GM12878 (cell line): ENCODE measurements at regions not wholly inside any gene's neighbourhood (a gene's known extent, or its start where the extent isn't known, plus 50 kb on each side); places are given as distances from the start of the nearest gene placed in this dataset.

Source experiments
- ATAC-seq: fragments of 200-7000 bp; cut with Tn5 transposase; 3 replicates; pipeline ENCODE4 v1.9.1; 2020; ENCODE audit warnings: mild to moderate bottlenecking, moderate library complexity
- BruUV-seq: library from RNA; stranded (reverse); fragments of 400-500 nt; replicated peaks from 2 replicates; lab custom pipeline; 2021; lab: Mats Ljungman, UMichigan
- CTCF ChIA-PET: fragments of 300-600 bp; sonication (Branson Sonifier 250); formaldehyde crosslinking; extraction: SDS; loops from one replicate; lab custom pipeline; 2021; ENCODE audit warnings: inconsistent platforms; lab: Yijun Ruan, JAX
- POLR2A ChIA-PET: fragments of 350-600 bp; formaldehyde crosslinking; extraction: SDS; loops from one replicate; lab custom pipeline; 2021; ENCODE audit warnings: inconsistent platforms; lab: Charles Lee
- RAD21 ChIA-PET: fragments of 300-600 bp; sonication (Branson Sonifier 250); formaldehyde crosslinking; loops from one replicate; lab custom pipeline; 2023; ENCODE audit warnings: antibody characterized with exemption; ENCODE audit not compliant: unreplicated experiment; lab: Charles Lee
- SMC1A ChIA-PET: fragments of 300-600 bp; sonication (Branson Sonifier 250); formaldehyde crosslinking; loops from one replicate; lab custom pipeline; 2023; ENCODE audit not compliant: unreplicated experiment, uncharacterized antibody; lab: Charles Lee
- DNase-seq: peaks from one replicate; pipeline ENCODE4 v3.0.0-alpha.2; 2011; ENCODE audit warnings: low read depth, low spot score
- FAIRE-seq: peaks from 3 replicates; lab custom pipeline; 2011; peaks lifted over from hg19 to GRCh38; lab: Jason Lieb, UNC
- H2AFZ ChIP-seq: 2 replicates; pipeline ENCODE4 v1.6.0; 2011; ENCODE audit warnings: low read depth, low read length, control low read depth; ENCODE audit not compliant: control insufficient read depth
- H3K27ac ChIP-seq: 2 replicates; pipeline ENCODE4 v1.5.1; 2011; ENCODE audit warnings: control low read depth; ENCODE audit not compliant: control insufficient read depth, insufficient read depth
- H3K27me3 ChIP-seq, 2 experiments: replicated peaks in 1 of 2; 2 replicates each; pipeline versions ENCODE4 v1.6.0 to v1.6.1; 2011; ENCODE audit warnings: low read length in 1 of 2; ENCODE audit not compliant: control insufficient read depth in 2 of 2, insufficient read depth in 2 of 2
- H3K36me3 ChIP-seq, 2 experiments: 2 replicates each; pipeline ENCODE4 v1.5.1; 2011; ENCODE audit warnings: low read length in 1 of 2; ENCODE audit not compliant: control insufficient read depth in 2 of 2, insufficient read depth in 2 of 2
- H3K4me1 ChIP-seq: 2 replicates; pipeline ENCODE4 v1.6.1; 2011; ENCODE audit warnings: mild to moderate bottlenecking, low read length, moderate library complexity, mixed read lengths; ENCODE audit not compliant: control insufficient read depth, insufficient read depth
- H3K4me2 ChIP-seq: 2 replicates; pipeline ENCODE4 v1.6.0; 2011; ENCODE audit warnings: control low read depth; ENCODE audit not compliant: control insufficient read depth, insufficient read depth
- H3K4me3 ChIP-seq: fragments of 200-600 bp; sonication (generic); 2 replicates; pipeline ENCODE4 v1.5.1; 2016
- H3K79me2 ChIP-seq: 2 replicates; pipeline ENCODE4 v1.6.0; 2011; ENCODE audit warnings: low read length; ENCODE audit not compliant: control insufficient read depth, insufficient read depth
- H3K9ac ChIP-seq: 2 replicates; pipeline ENCODE4 v1.8.0; 2011; ENCODE audit warnings: low read length, control low read depth, mixed read lengths; ENCODE audit not compliant: control insufficient read depth, insufficient read depth
- H3K9me3 ChIP-seq: replicated peaks from 3 replicates; pipeline ENCODE4 v1.5.1; 2011; ENCODE audit warnings: mild to moderate bottlenecking, low read length; ENCODE audit not compliant: control insufficient read depth, insufficient read depth
- H4K20me1 ChIP-seq: 2 replicates; pipeline ENCODE4 v1.6.0; 2011; ENCODE audit not compliant: control insufficient read depth, insufficient read depth
- CEBPB ChIP-seq, 2 experiments: fragments of 150-350 bp in 1 of 2; IDR thresholded peaks; 2 replicates each; pipeline ENCODE4 v1.6.1; 2012 to 2014; ENCODE audit warnings: low read depth in 2 of 2, low read length in 2 of 2, borderline replicate concordance in 1 of 2, inconsistent platforms in 1 of 2
- CHD1 ChIP-seq: IDR thresholded peaks from 2 replicates; pipeline ENCODE4 v1.6.1; 2012; ENCODE audit warnings: low read depth, low read length, improper control_type of control experiment
- CHD2 ChIP-seq: IDR thresholded peaks from 2 replicates; pipeline ENCODE4 v1.6.1; 2011; ENCODE audit warnings: low read depth, low read length, improper control_type of control experiment, borderline replicate concordance
- HCFC1 ChIP-seq: fragments of 150-350 bp; IDR thresholded peaks from 2 replicates; pipeline ENCODE4 v1.6.1; 2014; ENCODE audit warnings: low read length
- LARP7 ChIP-seq: fragments of 450-650 bp; IDR thresholded peaks from 2 replicates; pipeline ENCODE4 v1.6.1; 2017; ENCODE audit warnings: mild to moderate bottlenecking
- NBN ChIP-seq: fragments of 450-650 bp; IDR thresholded peaks from 2 replicates; pipeline ENCODE4 v1.6.1; 2016
- NFYB ChIP-seq: IDR thresholded peaks from 2 replicates; pipeline ENCODE4 v1.6.1; 2011; ENCODE audit warnings: low read depth, mild to moderate bottlenecking, low read length, improper control_type of control experiment, moderate library complexity; ENCODE audit not compliant: insufficient read depth
- SUZ12 ChIP-seq: fragments of 200-600 bp; sonication (generic); IDR thresholded peaks from one replicate; pipeline ENCODE4 v1.6.1; 2018; ENCODE audit warnings: antibody characterized with exemption, mild to moderate bottlenecking; ENCODE audit not compliant: unreplicated experiment
- TCF3 ChIP-seq: IDR thresholded peaks from 2 replicates; pipeline ENCODE4 v1.6.1; 2012; ENCODE audit warnings: low read depth, mild to moderate bottlenecking, low read length, borderline replicate concordance; ENCODE audit not compliant: insufficient read depth
- USF2 ChIP-seq: IDR thresholded peaks from 2 replicates; pipeline ENCODE4 v1.6.1; 2011; ENCODE audit warnings: low read depth, low read length, improper control_type of control experiment, borderline replicate concordance
- ZNF217 ChIP-seq: fragments of 450-650 bp; IDR thresholded peaks from 2 replicates; pipeline ENCODE4 v1.6.1; 2017; ENCODE audit warnings: antibody characterized with exemption, mild to moderate bottlenecking
- ZNF687 ChIP-seq: fragments of 450-650 bp; IDR thresholded peaks from 2 replicates; pipeline ENCODE4 v1.6.1; 2017; ENCODE audit warnings: mild to moderate bottlenecking, moderate library complexity
- WGBS: methylation state at CpG from one replicate; pipeline ENCODE4 v1.1.6; 2016; ENCODE audit warnings: low lambda C conversion rate; ENCODE audit not compliant: insufficient replicate concordance, insufficient coverage; ENCODE audit errors: missing lambda C conversion rate; 5-methylcytosine and 5-hydroxymethylcytosine counted together
- in situ Hi-C: fragments of 300-500 bp; cut with MboI; formaldehyde crosslinking; loops from 9 replicates; pipeline ENCODE4 v1.14.3; 2018; ENCODE audit warnings: mixed read lengths
- intact Hi-C: fragments of 100-400 bp; cut with micrococcal nuclease; formaldehyde crosslinking; loops from one replicate; pipeline ENCODE4 v1.14.2; 2022; ENCODE audit not compliant: unreplicated experiment
- TF ChIP-seq, protein P1 (sequence below): IDR thresholded peaks from 2 replicates; pipeline ENCODE4 v1.6.1; 2011; ENCODE audit warnings: borderline replicate concordance, low read depth, mild to moderate bottlenecking, moderate library complexity, low read length; ENCODE audit not compliant: insufficient read depth, poor library complexity, severe bottlenecking
- TF ChIP-seq, protein P2 (sequence below): fragments of 150-350 bp; IDR thresholded peaks from 2 replicates; pipeline ENCODE4 v1.6.1; 2016; ENCODE audit warnings: low read depth, low read length

DNA sequence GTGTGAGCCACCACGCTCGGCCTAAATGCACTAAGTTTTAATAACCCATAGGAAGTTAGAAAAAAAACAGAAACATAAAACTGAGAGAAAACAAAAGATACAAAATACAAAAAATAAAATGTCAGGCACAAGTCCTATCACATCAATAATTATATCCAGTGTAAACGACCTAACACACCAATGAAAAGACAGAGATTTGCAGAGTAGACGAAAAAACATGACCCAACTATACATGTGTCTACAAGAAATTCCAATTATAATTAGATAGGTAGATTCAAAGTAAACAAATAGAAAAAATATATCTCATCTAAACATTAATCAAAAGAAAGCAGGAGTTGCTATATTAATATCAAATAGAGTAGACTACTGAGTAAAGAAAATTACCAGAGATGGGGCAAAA is 69.4 kb upstream of the NUDT4 start (continued):
- TF ChIP-seq, protein P1, sequence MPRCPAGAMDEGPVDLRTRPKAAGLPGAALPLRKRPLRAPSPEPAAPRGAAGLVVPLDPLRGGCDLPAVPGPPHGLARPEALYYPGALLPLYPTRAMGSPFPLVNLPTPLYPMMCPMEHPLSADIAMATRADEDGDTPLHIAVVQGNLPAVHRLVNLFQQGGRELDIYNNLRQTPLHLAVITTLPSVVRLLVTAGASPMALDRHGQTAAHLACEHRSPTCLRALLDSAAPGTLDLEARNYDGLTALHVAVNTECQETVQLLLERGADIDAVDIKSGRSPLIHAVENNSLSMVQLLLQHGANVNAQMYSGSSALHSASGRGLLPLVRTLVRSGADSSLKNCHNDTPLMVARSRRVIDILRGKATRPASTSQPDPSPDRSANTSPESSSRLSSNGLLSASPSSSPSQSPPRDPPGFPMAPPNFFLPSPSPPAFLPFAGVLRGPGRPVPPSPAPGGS: no peak
- TF ChIP-seq ZNF217 (no peak), USF2 (no peak), LARP7 (no peak)

GRCh38 chr12:93311827-93312226 is 65.9 kb upstream of the NUDT4 start:
- Histone ChIP-seq H3K9me3 (no peaks in the 10 kb centered on the region), H2AFZ (no peak overlapping the region), H3K27me3 (no peaks in the 10 kb centered on the region), H3K9ac (no peak overlapping the region), H4K20me1 (no peaks in the 10 kb centered on the region), H3K4me1 (no peaks in the 10 kb centered on the region), H3K4me3 (no peak overlapping the region), H3K79me2 (no peaks in the 10 kb centered on the region), H3K4me2 (no peak overlapping the region), H3K27ac (no peak overlapping the region), H3K36me3 (no peaks in the 10 kb centered on the region)
- intact Hi-C loops: no loop called here
- POLR2A ChIA-PET: interaction anchor here (0.6 kb wide), 1 partner anchor 216 kb away, joined by 3 read pairs; no protein-coding TSS in a partner anchor
- in situ Hi-C loops: no loop called here
- RAD21 ChIA-PET: no interaction called here
- SMC1A ChIA-PET: no interaction called here
- DNase-seq (no peak), FAIRE-seq (no peak), ATAC-seq (no peak)
- BruUV-seq: no TSS peak
- WGBS: 95% methylated on average over 2 of the region's 2 CpGs
- CTCF ChIA-PET: no interaction called here
- TF ChIP-seq NBN (no peak), HCFC1 (no peak), CHD2 (no peak), CEBPB (IDR thresholded peaks at IDR 0.05; ENCODE audit: borderline replicate concordance in 1 of 2, low read depth in 2 of 2, low read length in 2 of 2) (no peak), NFYB (no peak), TCF3 (no peak), SUZ12 (no peak), ZNF687 (no peak), CHD1 (no peak)
- TF ChIP-seq, protein P2, sequence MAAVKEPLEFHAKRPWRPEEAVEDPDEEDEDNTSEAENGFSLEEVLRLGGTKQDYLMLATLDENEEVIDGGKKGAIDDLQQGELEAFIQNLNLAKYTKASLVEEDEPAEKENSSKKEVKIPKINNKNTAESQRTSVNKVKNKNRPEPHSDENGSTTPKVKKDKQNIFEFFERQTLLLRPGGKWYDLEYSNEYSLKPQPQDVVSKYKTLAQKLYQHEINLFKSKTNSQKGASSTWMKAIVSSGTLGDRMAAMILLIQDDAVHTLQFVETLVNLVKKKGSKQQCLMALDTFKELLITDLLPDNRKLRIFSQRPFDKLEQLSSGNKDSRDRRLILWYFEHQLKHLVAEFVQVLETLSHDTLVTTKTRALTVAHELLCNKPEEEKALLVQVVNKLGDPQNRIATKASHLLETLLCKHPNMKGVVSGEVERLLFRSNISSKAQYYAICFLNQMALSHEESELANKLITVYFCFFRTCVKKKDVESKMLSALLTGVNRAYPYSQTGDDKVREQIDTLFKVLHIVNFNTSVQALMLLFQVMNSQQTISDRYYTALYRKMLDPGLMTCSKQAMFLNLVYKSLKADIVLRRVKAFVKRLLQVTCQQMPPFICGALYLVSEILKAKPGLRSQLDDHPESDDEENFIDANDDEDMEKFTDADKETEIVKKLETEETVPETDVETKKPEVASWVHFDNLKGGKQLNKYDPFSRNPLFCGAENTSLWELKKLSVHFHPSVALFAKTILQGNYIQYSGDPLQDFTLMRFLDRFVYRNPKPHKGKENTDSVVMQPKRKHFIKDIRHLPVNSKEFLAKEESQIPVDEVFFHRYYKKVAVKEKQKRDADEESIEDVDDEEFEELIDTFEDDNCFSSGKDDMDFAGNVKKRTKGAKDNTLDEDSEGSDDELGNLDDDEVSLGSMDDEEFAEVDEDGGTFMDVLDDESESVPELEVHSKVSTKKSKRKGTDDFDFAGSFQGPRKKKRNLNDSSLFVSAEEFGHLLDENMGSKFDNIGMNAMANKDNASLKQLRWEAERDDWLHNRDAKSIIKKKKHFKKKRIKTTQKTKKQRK: no peak
